ENCODE measurements at regions not wholly inside any gene's neighbourhood (a gene's known extent, or its start where the extent isn't known, plus 50 kb on each side); places are given as distances from the start of the nearest gene placed in this dataset.

DNA sequence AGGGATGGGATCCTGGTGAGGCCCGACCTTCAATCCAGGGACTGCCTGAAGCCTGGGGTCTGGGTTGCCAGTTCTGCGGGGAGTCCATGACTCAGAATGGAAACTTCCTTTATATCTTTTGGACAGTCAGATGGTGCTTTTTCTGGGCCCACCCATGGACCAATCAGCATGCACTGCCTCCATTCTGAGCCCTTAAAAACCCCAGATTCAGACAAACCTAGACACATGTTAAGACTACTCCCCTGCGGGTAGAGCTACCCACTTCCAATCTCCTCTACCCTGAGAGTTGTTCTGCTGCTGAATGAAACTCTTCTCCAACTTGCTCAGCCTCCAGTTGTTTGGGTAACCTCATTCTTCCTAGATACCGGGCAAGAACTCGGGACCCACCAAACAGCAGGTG, 1315.2 kb upstream of the MIR17HG start (continued):
- TF ChIP-seq BCL11A (tag by site-specific recombination; IDR thresholded peaks at IDR 0.05; ENCODE audit: low read depth): no peak

DNA sequence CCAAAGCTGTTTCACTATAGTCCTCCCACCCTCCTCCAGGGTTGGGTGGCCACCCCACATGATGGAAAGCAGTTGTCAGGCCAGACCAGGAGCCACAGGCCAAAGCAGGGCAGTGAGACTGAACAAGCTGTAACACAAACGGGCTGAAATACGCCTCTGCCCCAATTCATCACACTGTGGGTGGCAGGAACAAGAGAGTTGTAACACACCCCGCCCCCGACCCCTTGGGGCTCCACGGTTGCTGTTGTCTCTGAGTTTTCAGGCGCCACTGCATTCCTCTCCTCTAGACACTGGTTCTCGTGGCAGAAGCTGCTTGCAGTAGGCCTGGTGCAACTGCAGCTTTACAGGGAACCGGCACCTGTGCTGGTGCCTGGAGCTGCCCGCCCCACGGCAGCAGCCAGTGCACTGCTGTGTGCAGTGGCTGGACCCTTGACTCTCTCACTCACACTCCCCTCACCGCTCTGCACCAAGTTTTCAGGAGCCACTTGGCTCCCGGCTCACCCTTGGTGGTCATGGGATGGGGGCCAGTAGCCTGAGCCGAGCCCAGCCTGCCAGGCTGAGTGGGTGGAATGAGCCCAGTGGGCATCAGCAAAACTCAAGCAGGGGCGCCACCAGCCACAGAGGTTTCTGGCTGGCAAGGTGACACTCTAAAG, 1314.5 kb upstream of the MIR17HG start:
- Histone ChIP-seq H3K4me3 (ENCODE audit: low read depth, low read length) (no peak overlapping the region), H3K36me3 (ENCODE audit: control insufficient read depth in 2 of 2, insufficient read depth in 1 of 2, low read length in 2 of 2) (no peaks in the 10 kb centered on the region), H3K27ac (ENCODE audit: extremely low read depth, low read depth, low read length) (no peak overlapping the region), H3K9me3 (ENCODE audit: control insufficient read depth, insufficient read depth, low read depth, low read length) (no peaks in the 10 kb centered on the region), H3K4me1 (ENCODE audit: control insufficient read depth, insufficient read depth, low read length) (no peaks in the 10 kb centered on the region)
- ChIA-PET POLR2A (no interaction called here), CTCF (no interaction called here)
- TF ChIP-seq, protein P1, sequence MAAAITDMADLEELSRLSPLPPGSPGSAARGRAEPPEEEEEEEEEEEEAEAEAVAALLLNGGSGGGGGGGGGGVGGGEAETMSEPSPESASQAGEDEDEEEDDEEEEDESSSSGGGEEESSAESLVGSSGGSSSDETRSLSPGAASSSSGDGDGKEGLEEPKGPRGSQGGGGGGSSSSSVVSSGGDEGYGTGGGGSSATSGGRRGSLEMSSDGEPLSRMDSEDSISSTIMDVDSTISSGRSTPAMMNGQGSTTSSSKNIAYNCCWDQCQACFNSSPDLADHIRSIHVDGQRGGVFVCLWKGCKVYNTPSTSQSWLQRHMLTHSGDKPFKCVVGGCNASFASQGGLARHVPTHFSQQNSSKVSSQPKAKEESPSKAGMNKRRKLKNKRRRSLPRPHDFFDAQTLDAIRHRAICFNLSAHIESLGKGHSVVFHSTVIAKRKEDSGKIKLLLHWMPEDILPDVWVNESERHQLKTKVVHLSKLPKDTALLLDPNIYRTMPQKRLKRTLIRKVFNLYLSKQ (tag by site-specific recombination; IDR thresholded peaks at IDR 0.05; ENCODE audit: borderline replicate concordance): no peak
- 0 out of 2 replicates have a peak, but pooled peaks have one; percentile 8 for TF ChIP-seq EGR2 (tag by site-specific recombination; IDR thresholded peaks at IDR 0.05; ENCODE audit: low read depth)

DNA sequence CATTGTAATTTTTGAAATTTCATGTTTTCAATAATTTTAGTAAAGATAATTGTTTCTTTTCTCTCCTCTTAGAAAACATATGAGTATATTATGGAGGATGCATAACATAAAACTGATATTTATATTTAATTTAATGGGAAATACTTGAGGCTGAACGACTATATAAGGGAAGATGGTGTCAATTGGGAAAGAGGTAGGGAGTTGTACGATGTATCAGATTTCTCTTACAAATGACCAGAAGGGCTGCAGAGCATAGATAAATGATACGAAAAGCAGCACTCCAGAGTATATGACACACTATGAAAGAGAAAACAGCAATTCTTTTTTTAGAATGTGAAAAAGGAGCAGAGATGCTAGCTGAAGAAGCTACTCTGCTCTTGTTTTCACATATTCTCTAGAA, 1308.0 kb upstream of the MIR17HG start:
- CTCF ChIA-PET: interaction anchor here (0.7 kb wide), 1 partner anchor 690 kb away, joined by 3 read pairs; no protein-coding TSS in a partner anchor
- Histone ChIP-seq H3K27ac (ENCODE audit: extremely low read depth, low read depth, low read length) (no peak overlapping the region), H3K4me1 (ENCODE audit: control insufficient read depth, insufficient read depth, low read length) (no peaks in the 10 kb centered on the region), H3K9me3 (ENCODE audit: control insufficient read depth, insufficient read depth, low read depth, low read length) (no peaks in the 10 kb centered on the region), H3K36me3 (ENCODE audit: control insufficient read depth in 2 of 2, insufficient read depth in 1 of 2, low read length in 2 of 2) (no peaks in the 10 kb centered on the region), H3K4me3 (ENCODE audit: low read depth, low read length) (no peak overlapping the region)
- POLR2A ChIA-PET: no interaction called here
- no peak for TF ChIP-seq ZNF23 (tag by site-specific recombination; IDR thresholded peaks at IDR 0.05; ENCODE audit: borderline replicate concordance)
- TF ChIP-seq, protein P2, sequence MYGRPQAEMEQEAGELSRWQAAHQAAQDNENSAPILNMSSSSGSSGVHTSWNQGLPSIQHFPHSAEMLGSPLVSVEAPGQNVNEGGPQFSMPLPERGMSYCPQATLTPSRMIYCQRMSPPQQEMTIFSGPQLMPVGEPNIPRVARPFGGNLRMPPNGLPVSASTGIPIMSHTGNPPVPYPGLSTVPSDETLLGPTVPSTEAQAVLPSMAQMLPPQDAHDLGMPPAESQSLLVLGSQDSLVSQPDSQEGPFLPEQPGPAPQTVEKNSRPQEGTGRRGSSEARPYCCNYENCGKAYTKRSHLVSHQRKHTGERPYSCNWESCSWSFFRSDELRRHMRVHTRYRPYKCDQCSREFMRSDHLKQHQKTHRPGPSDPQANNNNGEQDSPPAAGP (tag by site-specific recombination; IDR thresholded peaks at IDR 0.05): no peak
- TF ChIP-seq KLF7 (tag by site-specific recombination; IDR thresholded peaks at IDR 0.05; ENCODE audit: borderline replicate concordance): no peak
- TF ChIP-seq YY1 (tag by site-specific recombination; IDR thresholded peaks at IDR 0.05): no peak
- TF ChIP-seq ZNF600 (tag by site-specific recombination; IDR thresholded peaks at IDR 0.05): no peak
- TF ChIP-seq, protein P3, sequence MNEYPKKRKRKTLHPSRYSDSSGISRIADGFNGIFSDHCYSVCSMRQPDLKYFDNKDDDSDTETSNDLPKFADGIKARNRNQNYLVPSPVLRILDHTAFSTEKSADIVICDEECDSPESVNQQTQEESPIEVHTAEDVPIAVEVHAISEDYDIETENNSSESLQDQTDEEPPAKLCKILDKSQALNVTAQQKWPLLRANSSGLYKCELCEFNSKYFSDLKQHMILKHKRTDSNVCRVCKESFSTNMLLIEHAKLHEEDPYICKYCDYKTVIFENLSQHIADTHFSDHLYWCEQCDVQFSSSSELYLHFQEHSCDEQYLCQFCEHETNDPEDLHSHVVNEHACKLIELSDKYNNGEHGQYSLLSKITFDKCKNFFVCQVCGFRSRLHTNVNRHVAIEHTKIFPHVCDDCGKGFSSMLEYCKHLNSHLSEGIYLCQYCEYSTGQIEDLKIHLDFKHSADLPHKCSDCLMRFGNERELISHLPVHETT (tag by site-specific recombination; IDR thresholded peaks at IDR 0.05): no peak
- no peak for TF ChIP-seq ZNF701 (tag by site-specific recombination; IDR thresholded peaks at IDR 0.05)
- TF ChIP-seq GLIS2 (tag by site-specific recombination; IDR thresholded peaks at IDR 0.05): no peak
- TF ChIP-seq KLF10 (tag by site-specific recombination; IDR thresholded peaks at IDR 0.05): no peak
- no peak for TF ChIP-seq ZNF776 (tag by site-specific recombination; IDR thresholded peaks at IDR 0.05; ENCODE audit: borderline replicate concordance)
- no peak for TF ChIP-seq HOXC10 (CRISPR knock-in tag; IDR thresholded peaks at IDR 0.05)
- TF ChIP-seq ZSCAN30 (tag by site-specific recombination; IDR thresholded peaks at IDR 0.05): no peak
- no peak for TF ChIP-seq ZNF571 (tag by site-specific recombination; IDR thresholded peaks at IDR 0.05)
- no peak for TF ChIP-seq ZNF292 (tag by site-specific recombination; IDR thresholded peaks at IDR 0.05; ENCODE audit: borderline replicate concordance, low read depth)
- TF ChIP-seq, protein P4, sequence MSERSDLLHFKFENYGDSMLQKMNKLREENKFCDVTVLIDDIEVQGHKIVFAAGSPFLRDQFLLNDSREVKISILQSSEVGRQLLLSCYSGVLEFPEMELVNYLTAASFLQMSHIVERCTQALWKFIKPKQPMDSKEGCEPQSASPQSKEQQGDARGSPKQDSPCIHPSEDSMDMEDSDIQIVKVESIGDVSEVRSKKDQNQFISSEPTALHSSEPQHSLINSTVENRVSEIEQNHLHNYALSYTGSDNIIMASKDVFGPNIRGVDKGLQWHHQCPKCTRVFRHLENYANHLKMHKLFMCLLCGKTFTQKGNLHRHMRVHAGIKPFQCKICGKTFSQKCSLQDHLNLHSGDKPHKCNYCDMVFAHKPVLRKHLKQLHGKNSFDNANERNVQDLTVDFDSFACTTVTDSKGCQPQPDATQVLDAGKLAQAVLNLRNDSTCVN (tag by site-specific recombination; optimal IDR thresholded peaks at IDR 0.05): no peak
- TF ChIP-seq, protein P5, sequence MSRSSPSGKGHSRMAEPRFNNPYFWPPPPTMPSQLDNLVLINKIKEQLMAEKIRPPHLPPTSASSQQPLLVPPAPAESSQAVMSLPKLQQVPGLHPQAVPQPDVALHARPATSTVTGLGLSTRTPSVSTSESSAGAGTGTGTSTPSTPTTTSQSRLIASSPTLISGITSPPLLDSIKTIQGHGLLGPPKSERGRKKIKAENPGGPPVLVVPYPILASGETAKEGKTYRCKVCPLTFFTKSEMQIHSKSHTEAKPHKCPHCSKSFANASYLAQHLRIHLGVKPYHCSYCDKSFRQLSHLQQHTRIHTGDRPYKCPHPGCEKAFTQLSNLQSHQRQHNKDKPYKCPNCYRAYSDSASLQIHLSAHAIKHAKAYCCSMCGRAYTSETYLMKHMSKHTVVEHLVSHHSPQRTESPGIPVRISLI (tag by site-specific recombination; IDR thresholded peaks at IDR 0.05): no peak

Data from HEK293 (cell line).